HG03354 (cell line): ENCODE measurements at regions not wholly inside any gene's neighbourhood (a gene's known extent, or its start where the extent isn't known, plus 50 kb on each side); places are given as distances from the start of the nearest gene placed in this dataset.

Experiments
- ATAC-seq: cut with Tn5 transposase; IDR thresholded peaks from one replicate; pipeline ENCODE4 v1.9.1; 2021; ENCODE audit warnings: mild to moderate bottlenecking; ENCODE audit not compliant: unreplicated experiment, poor library complexity, severe bottlenecking

DNA sequence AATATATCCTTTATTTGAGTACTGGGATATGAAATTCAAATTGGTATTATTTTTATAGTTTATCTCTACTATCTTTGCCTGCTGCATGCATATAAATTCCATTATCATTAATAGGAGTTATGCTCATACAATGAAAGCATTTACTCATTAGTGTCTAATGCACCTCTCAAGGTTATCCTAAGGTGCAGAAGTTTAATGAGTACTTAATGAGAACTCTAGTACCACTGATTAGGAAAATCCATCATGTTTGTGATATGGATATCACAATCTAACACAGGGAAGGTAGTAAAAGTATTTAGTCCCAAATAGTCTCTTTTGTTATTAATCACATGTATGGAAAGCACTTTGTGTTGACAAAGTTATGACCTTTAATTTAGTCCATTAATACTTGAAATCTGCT lies 77.2 kb upstream of the SLC10A2 start:
- no peak for ATAC-seq

DNA sequence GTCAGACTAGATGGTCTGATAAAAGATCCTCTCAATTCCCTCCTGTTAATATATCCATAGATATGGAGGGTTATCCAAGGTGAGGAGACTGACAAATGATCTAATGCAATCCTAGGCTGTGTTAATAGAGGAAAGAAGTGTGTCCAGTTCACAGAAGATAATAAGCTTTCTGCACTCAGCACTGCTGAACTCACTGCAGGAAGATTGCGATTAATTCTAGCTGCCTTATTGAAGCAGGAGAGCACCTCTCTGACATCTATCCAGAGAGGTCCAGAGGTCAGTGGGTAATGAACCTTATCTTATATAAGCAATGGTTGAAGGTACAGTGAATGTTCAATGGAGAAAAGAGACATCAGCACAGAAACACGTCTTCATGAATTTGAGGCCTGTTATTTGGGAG lies 75.9 kb upstream of the SLC10A2 start:
- no peak for ATAC-seq

DNA sequence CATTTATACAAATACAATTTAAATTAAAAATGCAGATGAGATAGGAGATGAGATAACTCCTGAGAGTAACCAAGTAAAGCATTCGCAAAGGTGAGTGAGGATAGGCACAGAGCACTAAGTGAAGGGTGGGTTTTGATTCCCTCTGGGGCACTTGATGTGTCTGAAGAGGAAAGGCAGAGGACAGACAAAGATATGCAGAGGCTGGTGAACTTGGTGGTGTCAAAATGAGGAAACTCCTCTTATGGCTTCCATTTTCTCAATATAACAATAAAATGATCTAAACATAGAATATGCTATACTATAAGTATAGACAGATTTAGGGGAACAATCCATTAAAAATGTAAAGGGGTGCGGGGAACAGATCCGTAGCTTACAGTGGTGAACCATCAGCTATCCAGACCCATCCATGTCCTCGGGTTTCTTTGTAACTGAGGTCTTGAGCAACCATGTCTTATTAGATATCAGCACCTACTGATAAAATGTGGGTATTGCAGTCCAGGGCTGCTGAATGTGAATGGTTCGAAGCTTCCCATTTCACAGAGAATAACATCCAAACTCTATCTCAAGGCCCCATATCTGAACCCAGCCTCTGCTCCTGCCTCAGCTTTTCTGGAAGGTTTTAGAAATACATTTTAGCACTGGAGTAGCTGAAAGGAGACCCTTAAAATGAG lies 73.9 kb upstream of the SLC10A2 start:
- peak; percentile 97 for ATAC-seq

DNA sequence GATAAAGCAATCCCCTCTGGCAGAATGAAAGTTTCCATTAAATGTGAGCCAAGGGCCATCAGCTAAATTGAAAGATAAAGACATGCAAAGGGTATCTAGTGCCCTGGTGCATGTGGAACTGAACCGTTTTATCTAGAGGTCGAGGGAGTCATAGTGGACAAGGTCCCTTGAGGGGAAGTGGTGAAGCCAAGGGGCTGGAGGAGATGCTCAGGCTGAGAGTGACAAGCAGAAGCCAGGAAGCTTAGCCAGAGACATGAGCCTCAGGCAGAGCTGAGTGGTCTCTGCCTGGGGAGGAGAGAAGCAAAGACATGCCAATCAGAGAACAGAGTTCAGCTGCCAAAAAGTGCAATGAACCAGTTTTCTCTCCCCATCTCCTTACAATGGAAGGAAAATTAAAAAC lies 68.1 kb upstream of the SLC10A2 start:
- peak; percentile 42 for ATAC-seq

DNA sequence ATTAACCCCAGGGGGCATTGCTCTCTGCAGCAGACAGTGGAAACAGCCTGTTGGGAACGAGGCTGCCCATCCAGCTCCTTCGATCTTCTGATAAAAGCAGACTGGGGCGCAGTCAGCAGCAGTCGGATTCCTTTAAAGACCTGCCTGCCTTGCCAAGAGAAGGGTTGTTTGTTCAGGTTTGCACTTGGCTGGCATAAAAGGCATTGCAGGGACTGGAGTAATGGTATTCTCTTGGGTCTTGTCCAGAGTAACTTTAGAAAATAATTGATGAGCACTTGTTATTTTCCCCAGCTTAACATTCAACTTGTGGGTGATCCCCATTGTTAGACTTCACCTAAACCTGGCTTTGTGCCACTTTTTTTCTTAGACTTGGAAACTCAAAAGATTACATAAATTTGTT lies 67.3 kb upstream of the SLC10A2 start:
- no peak for ATAC-seq

DNA sequence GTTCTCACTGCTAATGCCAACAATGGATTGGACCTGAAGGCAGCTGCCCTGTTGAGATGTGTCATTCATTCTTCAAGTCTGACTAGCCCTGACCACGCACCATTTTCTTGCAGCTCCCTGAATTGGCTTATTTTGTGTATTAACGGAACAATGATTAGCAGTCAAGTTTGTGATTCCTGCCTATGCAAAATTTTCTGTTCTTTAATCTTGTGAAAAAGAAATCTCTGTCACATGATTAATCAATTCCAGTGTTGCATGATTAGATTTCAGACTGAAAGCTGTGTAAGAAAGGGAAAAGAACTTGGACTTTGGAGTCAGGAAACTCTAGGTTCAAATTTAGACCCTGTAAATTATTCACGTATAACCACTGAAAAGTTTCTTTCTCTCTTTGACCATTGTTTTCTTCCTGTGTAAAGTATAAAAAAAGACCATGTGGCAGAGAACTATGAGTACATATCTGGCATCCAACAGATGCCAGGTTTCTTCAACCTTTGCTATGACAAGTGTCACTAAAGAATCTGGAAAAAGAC lies 64.5 kb upstream of the SLC10A2 start:
- peak; percentile 86 for ATAC-seq

DNA sequence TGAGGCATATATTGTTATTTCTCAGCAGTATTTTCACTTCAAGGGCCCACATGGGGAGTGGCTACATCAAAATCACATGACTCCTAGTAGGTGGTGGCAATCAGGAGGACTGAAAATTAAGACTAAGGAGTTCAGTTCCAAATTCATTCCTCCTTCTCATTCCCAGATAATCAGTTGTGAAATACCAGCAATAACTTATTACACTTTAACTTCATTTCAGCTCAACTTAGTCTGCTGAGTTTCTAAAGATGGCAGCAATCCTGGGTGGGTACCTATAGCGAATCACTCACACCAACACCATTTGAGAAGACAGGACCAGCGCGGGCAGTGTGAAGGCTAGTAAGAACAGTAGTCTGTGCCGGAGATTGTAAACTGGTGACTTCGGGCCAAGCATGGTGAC lies 63.9 kb upstream of the SLC10A2 start:
- peak; percentile 13 for ATAC-seq
